ENCODE measurements at regions not wholly inside any gene's neighbourhood (a gene's known extent, or its start where the extent isn't known, plus 50 kb on each side); places are given as distances from the start of the nearest gene placed in this dataset.
"Not testable (repeated sequence)": the region's sequence is repeated elsewhere in the genome, so short reads cannot be mapped to it uniquely, and the experiment has no call there.

GRCh38 chr14:101086926-101087325 lies 183.4 kb upstream of the RTL1 start:
- no peak for TF ChIP-seq CTCF (conservative IDR thresholded peaks at IDR 0.05)
- no peak overlapping the region for H3K27ac ChIP-seq

DNA sequence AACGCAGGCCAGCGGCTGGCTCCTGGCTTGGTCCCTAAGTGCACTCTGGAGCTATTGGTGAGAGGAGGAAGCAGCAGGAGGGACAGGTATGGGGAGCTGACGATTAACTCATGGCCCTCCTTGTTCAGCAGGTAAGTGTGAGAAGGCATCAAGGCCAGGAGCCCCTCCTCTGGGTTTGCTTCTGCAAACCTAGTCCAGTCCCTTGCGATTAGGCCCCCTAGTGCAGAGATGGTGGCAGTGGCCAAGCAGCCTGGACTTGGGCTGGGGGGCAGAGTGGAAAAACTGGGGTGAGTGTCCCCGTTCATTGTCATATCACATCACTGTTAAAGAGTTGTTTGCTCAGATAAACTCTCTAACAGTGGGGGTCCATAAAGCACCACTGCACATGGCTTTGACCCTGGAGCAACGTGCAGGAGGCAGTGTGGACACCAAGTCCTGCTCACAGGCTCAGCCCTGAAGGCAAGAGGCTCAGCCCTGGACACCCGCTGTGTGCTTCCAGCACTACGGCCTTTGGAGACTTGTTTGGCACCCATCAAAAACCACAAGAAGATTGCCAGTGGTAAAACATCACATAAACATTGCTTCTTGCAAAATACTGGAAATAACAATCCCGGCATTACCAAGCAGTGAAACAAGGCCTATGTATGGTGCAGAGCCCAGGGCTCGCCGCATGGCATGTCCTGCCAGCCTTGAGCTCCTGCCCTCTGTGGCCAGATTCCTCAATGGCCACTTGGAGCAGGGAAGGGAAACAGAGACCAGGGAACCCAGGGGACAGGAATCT lies 184.3 kb upstream of the RTL1 start:
- H3K27ac ChIP-seq: no peak overlapping the region
- TF ChIP-seq ZFX (IDR thresholded peaks at IDR 0.05) (no peak), CTCF (conservative IDR thresholded peaks at IDR 0.05) (no peak)

- no peak for TF ChIP-seq CTCF (conservative IDR thresholded peaks at IDR 0.05)
- TF ChIP-seq ZFX (IDR thresholded peaks at IDR 0.05): no peak
Measured at GRCh38 chr14:101088395-101088667, 184.8 kb upstream of the RTL1 start.

DNA sequence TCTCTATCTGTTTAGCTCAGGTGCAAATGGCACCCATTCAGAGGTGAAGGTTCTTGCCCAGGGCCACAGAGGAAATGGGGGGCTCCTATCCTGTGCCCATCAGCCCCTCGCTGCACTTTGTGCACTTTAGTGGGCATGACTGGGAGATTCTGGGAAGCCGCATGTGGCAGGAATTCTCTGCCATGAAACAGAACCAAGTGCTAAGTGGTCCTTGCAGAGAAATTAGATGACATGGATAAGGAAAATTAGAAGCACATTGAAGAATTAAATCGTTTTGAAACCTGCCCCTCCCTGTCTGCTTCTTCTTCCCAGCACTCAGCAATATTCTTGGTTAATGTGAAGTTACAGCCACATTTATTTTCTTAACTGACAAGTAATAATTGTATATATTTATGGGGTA lies 185.2 kb upstream of the RTL1 start:
- H3K27ac ChIP-seq: no peak overlapping the region
- TF ChIP-seq ZFX (IDR thresholded peaks at IDR 0.05) (no peak), CTCF (conservative IDR thresholded peaks at IDR 0.05) (no peak)

More at GRCh38 chr14:101088395-101088667, 184.8 kb upstream of the RTL1 start:
- H3K27ac ChIP-seq: no peak overlapping the region

GRCh38 chr14:101090478-101090877 lies 187.0 kb upstream of the RTL1 start:
- H3K27ac ChIP-seq: not testable (repeated sequence)

- TF ChIP-seq CTCF (conservative IDR thresholded peaks at IDR 0.05) (no peak), ZFX (IDR thresholded peaks at IDR 0.05) (no peak)
- no peak overlapping the region for H3K27ac ChIP-seq
Measured at GRCh38 chr14:101090976-101091375, 187.5 kb upstream of the RTL1 start.

GRCh38 chr14:101094916-101095315 lies 191.4 kb upstream of the RTL1 start:
- H3K27ac ChIP-seq: not testable (repeated sequence)

DNA sequence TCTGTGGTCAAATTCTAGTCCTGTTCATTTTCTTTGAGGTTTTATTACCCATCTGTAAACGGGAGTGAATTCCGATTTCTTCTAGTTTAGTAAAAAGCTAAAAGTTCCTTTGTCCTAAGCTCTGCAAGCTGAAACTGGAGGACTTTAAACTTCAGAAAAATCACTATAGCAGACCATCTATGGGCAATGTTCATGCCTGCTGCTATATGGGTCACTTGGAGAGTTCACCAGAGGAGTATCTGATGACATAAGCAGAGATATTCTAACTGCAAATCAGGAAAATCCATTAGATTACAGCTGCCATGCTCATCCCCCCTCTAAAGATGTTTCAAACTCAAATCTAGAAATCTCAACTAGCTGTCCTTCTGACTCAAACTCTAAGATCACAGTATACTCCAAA lies 193.0 kb upstream of the RTL1 start:
- TF ChIP-seq ZFX (IDR thresholded peaks at IDR 0.05): no peak
- no peak for TF ChIP-seq CTCF (conservative IDR thresholded peaks at IDR 0.05)
- H3K27ac ChIP-seq: no peak overlapping the region
